Astrocyte of the spinal cord (primary cell): ENCODE measurements at regions not wholly inside any gene's neighbourhood (a gene's known extent, or its start where the extent isn't known, plus 50 kb on each side); places are given as distances from the start of the nearest gene placed in this dataset.

Source experiments
- DNase-seq: peaks from one replicate; pipeline ENCODE4 v3.0.0; 2011; ENCODE audit warnings: low read depth, low spot score
- H3K4me3 ChIP-seq: 2 replicates; pipeline ENCODE4 v1.5.1; 2011; ENCODE audit warnings: low read depth, mild to moderate bottlenecking, low read length, moderate library complexity
- in situ Hi-C: cut with HindIII; loops from 2 replicates; pipeline ENCODE4 v1.10.0; 2017; ENCODE audit warnings: low sequenced_read_pairs
- TF ChIP-seq, protein P1 (sequence below): IDR thresholded peaks from 2 replicates; pipeline ENCODE4 v1.5.1; 2012; ENCODE audit warnings: low read depth, mild to moderate bottlenecking, low read length, inconsistent platforms

DNA sequence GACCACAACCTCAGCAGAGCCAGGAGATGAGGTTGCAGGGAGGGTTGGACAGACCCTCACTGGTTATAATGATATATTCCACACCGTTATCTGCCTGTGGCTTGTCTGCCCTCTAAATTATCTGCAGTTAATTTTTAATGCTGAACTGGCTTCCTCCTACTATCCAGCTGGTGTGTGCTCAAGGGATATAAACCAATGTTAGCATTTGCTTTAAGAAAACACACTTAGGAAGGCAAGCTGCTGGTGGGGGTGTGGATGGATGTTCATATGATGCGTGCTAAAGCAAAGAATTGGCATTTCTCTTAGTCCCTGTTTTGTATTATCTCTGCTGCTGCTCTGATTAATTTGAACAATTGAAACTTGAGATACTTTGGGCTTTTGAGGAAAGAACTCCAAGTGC is 132.2 kb upstream of the NPVF start:
- in situ Hi-C loops = no loop called here
- no peak overlapping the region for H3K4me3 ChIP-seq
- DNase-seq = no peak
- TF ChIP-seq, protein P1, sequence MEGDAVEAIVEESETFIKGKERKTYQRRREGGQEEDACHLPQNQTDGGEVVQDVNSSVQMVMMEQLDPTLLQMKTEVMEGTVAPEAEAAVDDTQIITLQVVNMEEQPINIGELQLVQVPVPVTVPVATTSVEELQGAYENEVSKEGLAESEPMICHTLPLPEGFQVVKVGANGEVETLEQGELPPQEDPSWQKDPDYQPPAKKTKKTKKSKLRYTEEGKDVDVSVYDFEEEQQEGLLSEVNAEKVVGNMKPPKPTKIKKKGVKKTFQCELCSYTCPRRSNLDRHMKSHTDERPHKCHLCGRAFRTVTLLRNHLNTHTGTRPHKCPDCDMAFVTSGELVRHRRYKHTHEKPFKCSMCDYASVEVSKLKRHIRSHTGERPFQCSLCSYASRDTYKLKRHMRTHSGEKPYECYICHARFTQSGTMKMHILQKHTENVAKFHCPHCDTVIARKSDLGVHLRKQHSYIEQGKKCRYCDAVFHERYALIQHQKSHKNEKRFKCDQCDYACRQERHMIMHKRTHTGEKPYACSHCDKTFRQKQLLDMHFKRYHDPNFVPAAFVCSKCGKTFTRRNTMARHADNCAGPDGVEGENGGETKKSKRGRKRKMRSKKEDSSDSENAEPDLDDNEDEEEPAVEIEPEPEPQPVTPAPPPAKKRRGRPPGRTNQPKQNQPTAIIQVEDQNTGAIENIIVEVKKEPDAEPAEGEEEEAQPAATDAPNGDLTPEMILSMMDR = no peak

DNA sequence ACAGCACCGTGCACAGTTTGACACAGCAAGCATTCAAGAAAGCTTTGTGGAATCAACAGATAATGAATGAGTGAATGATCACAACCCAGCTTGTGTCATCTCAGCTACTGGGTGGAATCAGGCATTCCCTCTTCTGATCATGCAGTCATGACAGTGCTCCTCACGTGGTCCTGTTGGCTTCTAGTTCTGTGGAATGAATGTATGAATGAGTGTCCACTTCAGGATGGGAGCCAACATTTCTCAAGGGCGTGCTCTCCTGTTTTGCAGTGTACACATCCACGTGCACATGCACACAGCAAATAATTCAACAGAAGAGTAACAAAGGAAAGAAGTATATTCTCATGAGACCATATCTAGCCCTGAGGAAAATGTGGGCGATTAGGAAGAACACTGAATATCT is 133.1 kb upstream of the NPVF start:
- TF ChIP-seq, protein P1 = no peak

DNA sequence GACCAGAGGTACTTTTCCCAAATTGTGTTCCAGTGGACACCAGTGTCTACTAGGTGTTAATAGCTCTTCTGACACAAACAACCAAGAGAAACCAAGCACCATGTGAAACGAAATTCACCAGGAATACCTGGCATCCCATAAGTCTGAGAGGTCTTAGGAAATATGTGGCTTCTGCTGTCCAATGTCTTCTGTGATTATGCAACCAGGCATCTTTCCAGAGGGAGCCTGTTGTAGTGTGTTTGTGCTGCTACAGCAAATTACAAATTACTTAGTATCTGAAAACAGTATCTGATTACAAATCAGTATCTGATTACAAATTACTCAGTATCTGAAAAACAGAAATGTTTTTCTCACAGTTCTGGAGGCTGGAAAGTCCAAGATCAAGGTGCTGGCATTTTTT is 133.6 kb upstream of the NPVF start:
- in situ Hi-C loops = no loop called here
- no peak overlapping the region for H3K4me3 ChIP-seq
- DNase-seq = no peak
- TF ChIP-seq, protein P1 = no peak

More for the DNA sequence above, 133.1 kb upstream of the NPVF start:
- H3K4me3 ChIP-seq = no peak overlapping the region
- in situ Hi-C loops = no loop called here
- DNase-seq = no peak

DNA sequence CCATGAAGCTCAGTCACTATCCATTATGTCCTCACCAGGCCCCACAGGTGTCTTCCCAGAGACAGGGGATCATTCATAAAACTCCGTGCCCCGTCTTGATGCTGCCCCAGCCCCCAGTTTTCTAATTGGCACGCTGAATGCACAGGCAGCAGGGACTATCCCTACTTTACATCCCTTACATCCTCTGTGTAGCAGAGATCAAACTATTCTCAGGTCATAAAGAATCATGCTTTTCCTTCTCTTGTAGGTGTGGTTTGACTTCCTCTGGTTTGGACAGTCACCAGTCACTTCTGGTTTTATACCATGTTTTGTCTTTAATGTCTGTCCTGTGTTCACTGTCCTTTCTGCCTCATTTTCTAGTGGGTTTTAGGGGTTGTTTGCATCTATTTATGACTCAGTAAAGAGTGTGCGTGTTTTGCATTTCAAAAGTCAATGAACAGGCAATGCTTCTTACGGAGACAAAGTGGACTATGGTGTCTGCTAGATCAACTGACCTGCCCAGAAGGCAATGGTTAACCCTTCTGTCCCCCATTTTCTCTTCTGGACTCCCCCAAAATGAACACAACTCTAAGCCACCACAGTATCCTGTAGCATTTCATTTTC is 140.4 kb upstream of the NPVF start:
- in situ Hi-C loops = no loop called here
- no peak for DNase-seq
- no peak overlapping the region for H3K4me3 ChIP-seq
- TF ChIP-seq, protein P1 = no peak

DNA sequence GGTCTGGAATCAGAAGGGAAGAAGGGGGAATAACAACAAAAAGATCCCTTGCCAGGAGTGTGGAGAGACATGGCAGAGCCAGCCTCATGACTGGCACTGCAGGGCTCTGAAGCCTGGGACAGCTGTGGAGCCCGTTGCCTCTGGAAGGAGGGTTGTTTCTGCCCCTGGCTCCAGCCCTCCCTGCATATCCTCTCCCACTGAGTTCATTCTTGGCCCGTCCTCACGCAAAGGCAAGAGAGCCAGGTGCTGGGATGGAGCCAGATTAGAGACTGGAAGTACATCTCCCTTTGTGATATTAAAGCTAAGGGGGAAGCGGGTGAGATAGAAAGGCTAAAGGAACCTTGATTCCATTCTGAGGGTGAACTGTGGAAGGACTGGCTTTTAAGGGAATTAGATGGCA is 141.5 kb upstream of the NPVF start:
- H3K4me3 ChIP-seq = no peak overlapping the region
- TF ChIP-seq, protein P1 = no peak
- in situ Hi-C loops = no loop called here
- DNase-seq = no peak

DNA sequence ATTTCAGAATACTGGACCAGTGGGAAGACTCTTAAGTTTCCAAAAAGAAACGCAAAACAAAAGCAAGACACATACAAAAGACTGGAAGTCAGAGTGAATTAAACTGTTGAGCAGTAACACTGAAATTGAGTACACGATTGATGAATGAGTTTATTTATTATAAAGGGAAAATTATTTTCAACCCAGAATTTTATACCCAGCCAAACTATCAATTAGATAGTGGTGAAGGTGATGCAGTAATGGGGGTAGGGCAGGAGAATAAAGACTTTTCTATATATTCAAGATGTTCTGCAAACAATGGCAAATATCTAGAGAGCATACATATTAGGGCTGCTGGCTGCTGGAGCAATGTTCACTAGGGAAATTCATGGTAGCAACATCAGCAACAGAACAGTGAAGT is 143.7 kb upstream of the NPVF start:
- DNase-seq = no peak
- H3K4me3 ChIP-seq = no peak overlapping the region
- TF ChIP-seq, protein P1 = no peak
- in situ Hi-C loops = no loop called here
